NCI-H1436 treated with DMSO at 0.1 percent for 48 hours (cell line): ENCODE measurements at regions not wholly inside any gene's neighbourhood (a gene's known extent, or its start where the extent isn't known, plus 50 kb on each side); places are given as distances from the start of the nearest gene placed in this dataset.

ENCODE experiments used
- DNase-seq: peaks from one replicate; lab custom pipeline; 2025; lab: John Stamatoyannopoulos, UW

DNA sequence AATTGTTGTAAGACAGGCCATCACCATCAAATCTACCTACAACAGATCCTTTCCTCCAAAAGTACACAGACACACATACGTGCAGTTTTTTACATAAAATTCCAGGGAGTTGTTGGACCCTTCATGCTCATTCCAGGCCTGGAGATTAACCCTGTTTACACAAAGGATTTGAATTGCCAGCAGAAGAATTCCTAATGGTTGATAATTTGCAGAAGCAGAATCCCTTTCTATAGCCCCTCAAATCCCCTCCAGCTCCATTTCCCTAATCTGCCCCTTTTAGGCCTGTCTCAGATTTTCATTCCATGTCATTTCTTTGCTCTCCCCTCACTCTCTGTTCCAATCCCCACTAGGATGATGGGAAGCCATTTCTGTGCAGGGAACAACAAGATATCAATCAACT is 102.9 kb upstream of the TOX3 start:
- no peak for DNase-seq

DNA sequence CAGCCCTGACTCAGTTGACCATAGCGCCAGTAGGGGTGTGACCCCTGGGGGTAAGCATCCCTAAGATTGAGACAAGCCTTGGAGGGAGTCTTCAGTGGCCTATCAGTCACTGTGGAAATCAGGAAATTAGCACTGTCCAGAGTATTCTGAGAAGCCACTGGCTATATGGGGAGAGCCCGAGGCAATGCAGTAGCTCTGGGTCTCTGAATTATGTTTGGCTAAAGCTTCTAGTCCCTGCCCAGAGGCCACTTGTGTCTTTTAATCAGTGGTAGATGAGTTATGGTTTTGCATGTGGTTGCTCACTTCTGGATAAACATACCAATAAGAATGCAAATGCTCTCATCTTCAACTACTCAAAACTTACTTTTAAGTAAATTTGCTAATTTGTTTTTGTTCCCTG is 100.6 kb upstream of the TOX3 start:
- no peak for DNase-seq

DNA sequence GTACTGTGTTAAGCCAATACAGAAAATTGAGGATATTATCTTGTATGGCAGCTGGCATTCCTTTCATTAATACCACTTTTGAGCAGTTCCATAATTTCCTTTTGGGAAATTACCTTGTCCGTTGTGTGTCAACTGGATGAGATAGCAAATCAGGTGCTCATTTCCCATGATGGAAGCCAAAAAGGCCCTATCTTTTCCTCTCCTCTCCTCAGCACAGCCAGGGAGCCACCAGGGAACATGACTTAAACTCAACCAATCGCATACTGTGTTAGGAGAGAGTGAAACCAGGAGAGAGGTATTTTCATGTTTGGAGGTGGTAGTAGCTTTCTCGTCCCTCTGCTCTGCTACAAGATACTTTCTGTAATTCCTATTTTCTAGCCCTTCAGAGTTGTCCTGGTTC is 96.1 kb upstream of the TOX3 start:
- no peak for DNase-seq

DNA sequence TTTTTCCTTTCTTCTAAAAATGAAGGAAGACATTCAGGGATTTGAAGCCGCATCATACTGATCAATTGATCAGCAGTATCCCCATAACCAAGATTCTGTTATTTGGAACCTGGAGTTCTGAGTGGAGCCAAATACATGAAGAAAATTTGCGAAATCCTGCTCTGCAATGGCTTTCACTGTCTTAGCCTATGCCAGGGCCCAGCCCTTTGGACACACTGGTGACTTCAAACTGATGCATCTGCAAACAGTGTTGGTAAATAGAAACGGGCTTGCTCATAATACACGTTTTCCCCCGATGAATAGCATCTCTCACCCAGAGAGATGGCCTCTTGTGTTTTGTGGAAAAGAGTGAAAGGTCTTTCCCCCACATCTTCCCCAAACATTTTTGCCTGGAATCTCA is 87.6 kb upstream of the TOX3 start:
- DNase-seq: no peak

DNA sequence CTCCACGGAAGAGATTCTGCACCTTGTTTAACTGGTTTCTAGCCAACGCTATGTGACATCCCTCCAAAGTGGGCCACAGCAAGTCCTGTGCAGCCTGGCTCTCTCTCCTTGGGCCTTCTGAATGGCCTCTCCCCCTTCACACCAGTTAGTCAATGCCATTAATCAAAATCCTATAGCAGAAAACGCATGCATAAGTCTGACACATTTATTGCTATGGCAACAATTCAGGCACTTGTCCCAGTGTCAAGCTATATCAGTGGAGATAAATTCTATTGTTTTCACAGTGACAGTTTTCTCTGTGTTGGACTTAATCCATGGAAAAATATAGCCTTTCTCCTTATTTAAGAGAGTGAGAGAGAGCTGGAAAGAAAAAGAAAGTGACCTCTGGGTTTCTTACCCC is 87.2 kb upstream of the TOX3 start:
- no peak for DNase-seq

DNA sequence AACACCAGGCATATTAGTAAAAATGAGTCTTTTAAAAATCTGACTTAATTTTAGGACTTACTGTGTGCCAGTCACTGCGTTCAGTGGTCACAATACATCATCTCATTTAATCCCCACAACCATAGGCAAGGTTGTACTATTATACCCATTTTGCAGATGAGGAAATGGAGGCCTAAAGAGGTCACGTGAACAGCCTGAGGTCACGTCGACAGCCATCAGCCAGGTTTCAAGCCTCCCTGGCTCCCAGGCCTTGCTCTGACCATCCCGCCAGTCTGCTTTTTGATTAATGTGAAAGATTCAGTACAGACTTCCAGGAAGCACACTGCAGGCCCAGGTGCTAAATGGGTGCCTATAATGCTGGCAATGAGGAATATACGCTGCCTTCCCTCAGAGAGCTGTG is 86.3 kb upstream of the TOX3 start:
- DNase-seq: no peak

DNA sequence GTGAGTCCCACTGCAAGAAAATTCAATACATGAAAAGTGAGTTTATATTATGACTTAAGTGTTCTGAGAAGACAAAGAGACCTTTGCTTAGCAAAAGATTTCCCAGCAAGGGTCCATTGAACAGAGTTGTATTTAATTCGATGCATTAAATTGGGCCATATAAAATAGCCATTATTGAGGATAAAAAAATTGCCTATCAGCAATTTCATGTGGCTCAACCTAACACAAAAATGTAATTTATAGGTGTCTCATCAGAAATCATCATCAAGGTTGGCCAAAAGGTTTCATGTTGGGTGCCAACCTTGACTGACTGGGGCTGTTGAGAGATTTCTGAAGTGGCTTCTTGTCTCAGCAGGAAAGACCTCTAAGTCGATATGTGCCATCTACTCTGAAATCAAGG is 84.8 kb upstream of the TOX3 start:
- no peak for DNase-seq

DNA sequence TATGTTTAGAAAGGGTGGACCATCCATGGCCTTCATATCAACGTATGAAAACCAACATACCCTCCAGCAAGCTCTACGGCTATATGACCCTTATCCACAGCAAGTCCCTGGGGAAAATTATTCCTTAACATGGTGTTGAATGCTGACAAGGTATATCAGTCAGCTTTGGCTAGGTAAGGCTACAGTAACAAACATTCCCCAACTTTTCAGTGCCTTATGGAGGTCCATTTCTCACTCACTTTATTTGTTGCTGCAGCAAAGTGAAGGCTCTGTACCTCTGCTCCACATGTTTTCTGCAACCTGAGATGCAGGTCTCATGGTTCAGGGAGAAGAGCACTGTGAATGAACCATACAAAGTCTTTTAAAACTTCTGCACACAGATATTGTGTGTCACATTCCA is 83.8 kb upstream of the TOX3 start:
- no peak for DNase-seq

DNA sequence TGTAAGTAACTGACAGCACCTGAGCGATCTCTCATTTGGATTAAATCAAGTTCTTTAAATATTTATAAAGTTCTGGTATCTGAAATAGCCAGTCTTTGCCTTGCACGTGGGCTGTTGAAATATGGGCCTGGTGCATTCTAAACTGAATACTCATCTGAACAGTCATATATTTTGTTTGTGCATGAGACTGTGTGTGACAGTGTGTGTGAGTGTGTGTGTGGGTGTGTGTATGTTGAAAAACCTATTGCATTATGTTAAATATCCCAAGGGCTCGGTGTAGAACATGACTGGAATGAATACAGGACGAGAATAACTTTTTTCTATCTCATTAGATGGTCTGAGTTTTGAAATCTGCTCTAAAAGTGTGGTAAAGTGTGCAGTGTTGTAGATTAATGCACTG is 82.4 kb upstream of the TOX3 start:
- no peak for DNase-seq

DNA sequence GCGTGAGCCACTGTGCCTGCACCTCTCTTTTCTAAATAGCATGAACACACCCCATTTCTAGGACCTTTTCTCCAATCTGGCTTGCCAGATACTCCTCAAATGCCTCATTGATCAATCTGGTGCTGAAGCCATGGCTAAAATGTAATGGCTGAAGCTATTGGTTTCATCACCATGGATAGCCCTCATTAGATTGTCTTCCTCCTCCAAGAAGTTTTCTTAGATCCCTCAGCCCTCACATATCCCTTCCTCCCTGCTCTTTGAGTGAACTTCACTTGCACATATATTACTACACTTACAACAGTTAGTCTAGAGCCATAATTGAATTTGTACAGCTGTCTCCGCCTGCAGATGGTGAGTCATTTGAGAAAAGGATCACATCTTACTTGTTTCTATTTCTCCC is 77.9 kb upstream of the TOX3 start:
- DNase-seq: no peak

DNA sequence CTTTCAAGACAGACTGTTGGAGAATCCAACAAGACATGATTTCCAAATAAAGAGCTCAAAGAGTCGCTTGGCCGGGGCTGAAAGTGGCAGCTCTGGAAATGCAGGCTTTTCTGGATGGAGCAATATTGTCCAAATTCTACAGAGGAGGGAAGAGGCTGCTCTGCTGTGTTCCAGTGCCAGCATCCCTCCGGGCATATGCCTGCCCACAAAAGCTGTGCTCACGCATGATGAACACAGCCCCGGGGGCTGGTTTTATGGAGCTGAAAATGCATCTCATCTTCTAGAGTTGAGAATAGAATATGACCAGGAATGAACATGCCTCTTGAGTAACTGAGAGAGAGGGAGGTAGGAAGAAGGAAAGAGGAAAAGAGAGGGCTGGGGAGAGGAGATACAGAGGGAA is 74.7 kb upstream of the TOX3 start:
- DNase-seq: no peak

DNA sequence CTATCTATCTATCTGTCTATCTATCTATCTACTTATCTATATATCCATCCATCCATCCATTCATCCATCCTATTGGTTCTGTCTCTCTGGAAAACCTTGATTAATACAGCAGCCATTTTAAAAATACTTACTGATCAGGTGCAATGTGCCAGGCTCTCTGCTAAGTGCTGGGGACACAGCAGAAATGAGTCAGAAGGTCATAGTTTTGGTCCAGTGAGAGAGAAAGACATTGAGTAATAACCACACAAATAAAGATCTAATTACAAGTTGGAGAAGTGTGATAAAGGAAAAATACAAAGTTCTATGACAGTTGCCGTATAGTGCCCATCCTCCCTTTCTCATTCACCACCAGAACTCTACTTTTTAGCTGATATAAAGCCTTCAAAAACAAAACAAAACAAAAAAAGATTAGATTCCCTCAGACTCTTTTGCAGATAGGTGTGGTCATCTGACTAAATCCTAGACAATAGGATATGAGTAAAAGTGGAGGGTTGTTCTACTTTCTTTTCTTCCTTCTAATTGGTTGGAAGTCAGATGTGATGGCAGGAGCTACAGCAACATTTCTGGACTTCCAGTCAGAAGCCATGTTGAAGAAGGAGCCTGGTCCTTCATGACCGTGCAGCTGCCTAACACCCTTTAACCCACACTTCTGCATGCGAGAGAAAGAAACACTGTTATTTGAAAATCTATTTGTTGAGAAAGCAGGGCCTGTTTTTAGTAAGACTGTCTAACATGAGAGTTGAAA is 72.0 kb upstream of the TOX3 start:
- DNase-seq: no peak

DNA sequence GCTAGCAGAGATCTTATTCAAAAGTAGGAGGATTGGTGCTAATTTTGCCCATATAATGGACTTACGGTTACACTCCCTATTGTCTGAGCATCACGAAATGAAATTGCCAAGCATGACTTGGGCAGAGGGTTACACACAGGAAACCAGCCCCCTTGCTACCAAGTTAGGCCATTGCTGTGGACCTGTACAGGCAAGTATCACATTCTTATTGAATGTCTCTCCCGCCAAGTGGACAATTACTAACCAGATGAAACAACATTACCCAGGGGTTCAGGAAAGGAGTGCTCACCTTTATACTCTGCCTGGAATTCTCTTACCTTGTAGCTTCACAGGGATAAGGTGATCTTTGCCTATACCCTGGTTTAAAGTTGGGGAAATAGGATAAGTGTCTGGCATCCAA is 70.6 kb upstream of the TOX3 start:
- DNase-seq: no peak

DNA sequence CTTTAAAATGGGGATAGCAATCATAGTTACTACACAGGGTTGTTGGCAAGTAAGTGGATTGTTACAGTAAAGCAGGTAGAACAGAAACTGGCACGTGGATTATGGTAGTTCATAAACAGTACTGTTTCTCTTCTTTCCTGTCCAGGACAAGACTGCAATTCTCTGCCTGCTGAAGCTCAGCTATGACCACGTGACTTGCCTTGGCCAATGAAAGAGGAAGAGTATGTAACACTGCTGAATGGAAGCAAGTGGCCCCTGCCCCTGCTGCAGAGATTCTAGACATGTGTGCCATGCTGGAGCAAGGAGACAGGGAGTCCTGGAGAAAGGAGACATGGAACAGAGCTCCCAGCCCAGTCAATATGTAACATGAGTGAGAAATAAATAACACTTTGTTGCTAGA is 66.6 kb upstream of the TOX3 start:
- DNase-seq: no peak

DNA sequence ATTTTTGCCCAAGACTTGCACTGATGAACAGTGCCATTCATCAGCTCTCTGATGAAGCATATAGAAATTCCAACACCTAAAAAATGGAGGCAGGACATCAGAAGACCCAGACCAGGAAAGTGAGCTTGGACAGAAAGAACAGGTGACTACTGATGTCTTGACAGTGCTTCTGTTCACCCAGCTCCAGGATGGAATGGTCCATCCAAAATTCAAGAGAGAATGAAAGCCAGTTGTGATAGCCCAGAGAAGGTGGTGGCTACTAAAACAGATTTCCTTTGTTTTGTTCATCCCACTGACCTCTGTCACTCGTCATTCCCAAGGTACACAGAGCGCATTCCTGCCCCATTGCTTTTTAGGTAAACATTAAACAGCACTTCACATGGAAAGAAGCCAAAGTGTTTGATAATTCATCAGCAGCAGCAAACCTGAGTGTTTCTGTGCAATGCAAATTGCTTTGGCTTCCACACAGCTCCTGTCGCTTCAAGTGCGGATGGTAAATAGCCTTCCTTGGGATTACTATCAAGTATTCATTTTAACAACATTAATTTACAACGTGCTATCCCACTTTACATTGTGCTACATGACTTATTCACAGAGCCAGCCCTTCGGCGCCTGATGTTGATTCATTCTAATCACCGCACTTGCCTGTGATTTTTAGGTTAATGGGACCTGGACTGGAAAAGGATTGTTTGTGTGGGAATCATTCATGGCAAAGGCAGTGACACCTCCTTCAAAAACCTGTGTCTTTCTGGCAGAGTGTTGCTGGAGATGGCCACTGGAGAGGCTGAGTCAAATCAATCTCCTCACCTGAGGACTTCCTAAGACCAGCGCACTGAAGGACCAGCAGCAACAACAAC is 65.1 kb upstream of the TOX3 start:
- no peak for DNase-seq

DNA sequence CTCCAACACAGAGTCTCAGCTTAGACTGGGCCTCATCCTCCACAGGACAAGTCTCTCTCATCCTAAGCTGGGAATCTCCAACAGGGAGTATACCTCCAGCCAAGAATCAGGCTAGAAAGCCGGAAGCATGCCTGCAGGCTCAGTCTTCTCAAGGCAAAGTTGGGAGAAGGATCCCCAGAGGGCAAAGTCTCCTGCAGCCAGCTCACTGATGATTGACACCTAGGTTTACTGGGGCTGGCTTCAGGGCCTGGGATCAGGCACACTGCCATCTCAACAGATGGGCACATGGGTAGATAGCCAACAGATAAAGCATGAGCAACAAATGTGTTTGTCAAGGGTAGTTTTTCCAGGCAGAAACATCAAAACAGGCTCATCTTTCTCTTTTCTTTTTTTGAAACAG is 56.1 kb upstream of the TOX3 start:
- no peak for DNase-seq

DNA sequence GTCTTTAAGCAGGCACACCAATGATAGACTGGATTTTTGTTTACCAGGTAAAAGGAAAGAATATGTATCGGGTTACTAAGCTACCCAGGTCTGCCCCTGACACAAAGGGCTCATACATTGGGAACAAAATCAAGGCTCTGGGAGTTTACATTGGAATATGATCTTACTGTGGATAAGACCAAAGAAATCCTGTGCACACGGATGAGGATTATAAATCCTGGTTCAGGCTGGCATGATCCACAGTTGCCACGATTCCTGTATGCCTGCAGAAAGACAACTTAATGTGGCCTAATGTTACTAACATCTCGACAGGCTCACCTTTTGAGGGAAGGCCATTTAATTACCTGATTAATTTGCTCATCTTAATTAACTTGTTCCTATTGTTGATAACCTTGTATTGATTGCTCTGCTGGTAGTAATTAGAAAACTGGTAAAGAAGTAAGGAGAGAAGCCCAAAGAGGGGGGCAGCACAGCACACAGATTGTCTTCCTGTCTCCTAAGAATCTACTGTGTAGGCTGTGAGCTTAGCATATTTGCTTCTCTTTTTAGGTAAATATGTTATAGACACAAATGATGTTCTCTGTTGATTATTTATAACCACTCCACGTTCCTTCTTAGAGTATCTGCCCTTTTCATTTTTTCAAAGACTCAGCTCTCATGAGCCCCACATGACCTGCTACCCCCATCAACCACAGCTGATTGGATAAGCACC is 51.0 kb upstream of the TOX3 start:
- peak; percentile 39 for DNase-seq

DNA sequence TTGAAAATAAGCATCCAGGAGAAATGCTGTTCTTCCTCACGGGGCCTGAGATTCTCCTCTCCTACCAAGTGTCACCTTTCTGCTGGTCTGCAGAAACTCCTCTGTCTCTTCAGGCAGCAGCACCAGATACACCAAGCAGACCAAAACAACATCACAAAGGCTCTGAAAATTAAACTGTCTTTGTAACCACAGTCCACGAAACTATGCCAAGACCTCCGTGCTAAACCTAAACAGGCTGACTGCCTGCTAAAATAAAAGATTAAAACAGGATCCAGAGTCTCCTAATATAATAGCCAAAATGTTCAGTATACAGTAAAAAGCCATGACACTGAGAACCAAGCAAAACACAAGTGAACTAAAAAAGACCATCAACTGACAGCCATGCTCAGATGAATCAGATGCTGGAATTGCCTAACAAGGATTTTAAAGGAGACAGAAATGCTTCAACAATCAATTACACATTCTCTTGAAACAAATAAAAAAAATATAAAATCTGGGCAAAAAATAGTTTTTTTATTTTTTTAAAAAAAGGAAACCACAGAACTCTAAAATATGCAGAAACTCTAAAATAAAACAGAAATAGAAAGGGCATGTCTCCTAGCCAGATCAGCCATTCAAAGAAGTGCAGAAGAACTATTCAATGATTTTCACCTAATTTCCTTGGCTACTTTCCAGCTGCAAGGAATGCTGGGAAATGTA is 50.3 kb upstream of the TOX3 start:
- DNase-seq: no peak
